Progenitor cell of endocrine pancreas (in vitro differentiated cells): ENCODE measurements at regions not wholly inside any gene's neighbourhood (a gene's known extent, or its start where the extent isn't known, plus 50 kb on each side); places are given as distances from the start of the nearest gene placed in this dataset.

Experiments
- DNase-seq: peaks from one replicate; pipeline ENCODE4 v3.0.0; 2021; ENCODE audit warnings: low spot score; ENCODE audit not compliant: unreplicated experiment
- H3K27ac Mint-ChIP-seq: 2 replicates; pipeline ENCODE4 v1.8.0; 2021; ENCODE audit warnings: mild to moderate bottlenecking, moderate library complexity, mixed read lengths
- H3K27me3 Mint-ChIP-seq: 2 replicates; pipeline ENCODE4 v1.8.0; 2021; ENCODE audit warnings: mixed read lengths
- H3K36me3 Mint-ChIP-seq: 2 replicates; pipeline ENCODE4 v1.8.0; 2022; ENCODE audit warnings: mixed read lengths; ENCODE audit not compliant: insufficient read depth
- H3K4me1 Mint-ChIP-seq: 2 replicates; pipeline ENCODE4 v1.8.0; 2021; ENCODE audit warnings: low read depth, mixed read lengths
- H3K4me3 Mint-ChIP-seq: 2 replicates; pipeline ENCODE4 v1.8.0; 2021; ENCODE audit warnings: low read depth, mild to moderate bottlenecking, moderate library complexity, mixed read lengths
- H3K9me3 Mint-ChIP-seq: 2 replicates; pipeline ENCODE4 v1.8.0; 2021; ENCODE audit warnings: low read depth, mixed read lengths
- TF ChIP-seq, protein P1 (sequence below): fragments of 200-600 bp; sonication (generic); IDR thresholded peaks from one replicate; pipeline ENCODE4 v1.5.0; 2021; ENCODE audit warnings: antibody characterized with exemption, mild to moderate bottlenecking; ENCODE audit not compliant: unreplicated experiment

DNA sequence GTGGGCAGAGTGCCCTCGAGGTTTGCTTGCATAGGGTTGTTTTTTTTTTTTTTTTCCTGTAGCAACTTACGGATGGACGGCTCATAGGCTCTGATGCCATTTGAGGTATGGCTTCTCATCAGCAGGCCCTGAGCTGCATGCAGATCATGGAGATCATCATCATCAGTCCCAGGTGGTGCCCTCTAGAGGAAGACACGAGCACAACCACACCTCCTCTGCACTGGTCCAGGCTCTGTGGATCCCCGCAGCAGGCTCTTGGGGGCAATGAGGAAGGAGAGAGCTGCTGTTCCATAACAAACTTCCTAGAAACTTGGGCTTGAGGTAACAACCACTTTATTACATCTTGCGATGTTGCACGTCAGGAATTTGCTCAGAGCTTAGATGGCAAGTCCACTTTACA is 132.7 kb upstream of the CXCL12 start:
- Mint-ChIP-seq H3K27me3 (peaks cover 2% of the 10 kb centered on the region), H3K36me3 (no peaks in the 10 kb centered on the region), H3K27ac (no peak overlapping the region), H3K4me1 (no peaks in the 10 kb centered on the region), H3K4me3 (no peak overlapping the region), H3K9me3 (no peaks in the 10 kb centered on the region)
- TF ChIP-seq, protein P1, sequence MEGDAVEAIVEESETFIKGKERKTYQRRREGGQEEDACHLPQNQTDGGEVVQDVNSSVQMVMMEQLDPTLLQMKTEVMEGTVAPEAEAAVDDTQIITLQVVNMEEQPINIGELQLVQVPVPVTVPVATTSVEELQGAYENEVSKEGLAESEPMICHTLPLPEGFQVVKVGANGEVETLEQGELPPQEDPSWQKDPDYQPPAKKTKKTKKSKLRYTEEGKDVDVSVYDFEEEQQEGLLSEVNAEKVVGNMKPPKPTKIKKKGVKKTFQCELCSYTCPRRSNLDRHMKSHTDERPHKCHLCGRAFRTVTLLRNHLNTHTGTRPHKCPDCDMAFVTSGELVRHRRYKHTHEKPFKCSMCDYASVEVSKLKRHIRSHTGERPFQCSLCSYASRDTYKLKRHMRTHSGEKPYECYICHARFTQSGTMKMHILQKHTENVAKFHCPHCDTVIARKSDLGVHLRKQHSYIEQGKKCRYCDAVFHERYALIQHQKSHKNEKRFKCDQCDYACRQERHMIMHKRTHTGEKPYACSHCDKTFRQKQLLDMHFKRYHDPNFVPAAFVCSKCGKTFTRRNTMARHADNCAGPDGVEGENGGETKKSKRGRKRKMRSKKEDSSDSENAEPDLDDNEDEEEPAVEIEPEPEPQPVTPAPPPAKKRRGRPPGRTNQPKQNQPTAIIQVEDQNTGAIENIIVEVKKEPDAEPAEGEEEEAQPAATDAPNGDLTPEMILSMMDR: no peak
- no peak for DNase-seq

DNA sequence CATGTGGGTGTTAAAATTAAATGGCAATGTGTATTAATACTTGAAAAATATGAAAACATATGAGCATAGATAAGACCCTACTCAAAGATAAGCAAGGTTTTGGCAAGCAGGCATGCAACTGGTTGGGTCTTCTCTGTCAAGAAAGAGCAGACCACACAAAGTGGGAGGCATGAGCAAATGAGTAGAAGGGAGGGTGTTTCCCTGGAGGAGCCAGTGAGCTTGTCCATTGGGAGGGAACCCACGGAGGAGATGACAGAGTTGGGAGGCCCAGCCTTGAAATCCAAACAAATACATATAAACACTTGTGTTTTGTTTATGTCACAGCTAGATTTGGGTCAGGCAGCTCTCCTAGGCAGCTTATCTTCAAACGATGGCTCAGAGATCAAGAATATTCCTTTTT is 134.5 kb upstream of the CXCL12 start:
- Mint-ChIP-seq H3K4me3 (no peak overlapping the region), H3K27me3 (peaks cover 2% of the 10 kb centered on the region), H3K9me3 (peaks cover 7% of the 10 kb centered on the region), H3K27ac (no peak overlapping the region), H3K36me3 (peaks cover 2% of the 10 kb centered on the region), H3K4me1 (no peaks in the 10 kb centered on the region)
- TF ChIP-seq, protein P1: no peak
- no peak for DNase-seq

DNA sequence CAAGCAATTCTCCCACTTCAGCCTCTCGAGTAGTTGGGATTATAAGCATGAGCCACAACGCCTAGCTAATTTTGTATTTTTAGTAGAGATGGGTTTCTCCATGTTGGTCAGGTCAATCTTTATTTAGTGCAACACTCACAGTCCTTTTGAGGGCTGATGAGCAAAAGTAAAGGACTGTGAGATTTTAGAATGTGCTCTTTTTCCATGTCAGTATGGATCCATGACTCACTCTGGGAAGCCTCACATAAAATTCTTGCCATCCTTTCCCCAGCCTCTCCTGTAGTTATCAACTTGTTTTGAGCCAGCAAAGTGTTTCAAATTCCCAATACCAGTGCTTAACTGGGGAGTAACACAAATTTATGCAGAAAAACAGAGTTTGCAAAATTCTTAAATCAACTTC is 135.8 kb upstream of the CXCL12 start:
- no peak for DNase-seq
- TF ChIP-seq, protein P1: no peak
- H3K36me3 Mint-ChIP-seq: peaks cover 2% of the 10 kb centered on the region
- H3K27ac Mint-ChIP-seq: no peak overlapping the region
- peaks cover 8% of the 10 kb centered on the region for H3K9me3 Mint-ChIP-seq
- no peak overlapping the region for H3K4me3 Mint-ChIP-seq
- peaks cover 2% of the 10 kb centered on the region for H3K27me3 Mint-ChIP-seq
- H3K4me1 Mint-ChIP-seq: no peaks in the 10 kb centered on the region

DNA sequence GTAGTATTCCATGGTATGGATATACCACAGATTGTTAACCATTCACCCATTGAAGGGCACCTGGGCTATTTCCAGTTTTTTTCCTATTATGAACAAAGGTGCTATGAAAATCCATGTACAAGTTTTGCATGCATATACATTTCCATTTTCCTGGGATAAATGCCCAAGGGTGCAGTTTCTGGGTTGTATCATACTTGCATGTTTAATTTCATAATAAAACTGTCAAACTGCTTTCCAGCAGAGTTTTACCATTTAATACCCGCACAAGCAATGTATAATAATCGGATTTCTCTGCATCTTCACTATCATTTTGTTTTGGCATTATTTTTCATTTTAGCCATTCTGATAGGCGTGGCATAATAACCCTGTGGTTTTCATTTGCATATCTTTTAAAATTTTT is 154.3 kb upstream of the CXCL12 start:
- Mint-ChIP-seq H3K4me3 (no peak overlapping the region), H3K27ac (no peak overlapping the region), H3K27me3 (peaks cover 3% of the 10 kb centered on the region), H3K4me1 (no peaks in the 10 kb centered on the region), H3K9me3 (peaks cover 13% of the 10 kb centered on the region), H3K36me3 (no peaks in the 10 kb centered on the region)
- TF ChIP-seq, protein P1: no peak
- no peak for DNase-seq

DNA sequence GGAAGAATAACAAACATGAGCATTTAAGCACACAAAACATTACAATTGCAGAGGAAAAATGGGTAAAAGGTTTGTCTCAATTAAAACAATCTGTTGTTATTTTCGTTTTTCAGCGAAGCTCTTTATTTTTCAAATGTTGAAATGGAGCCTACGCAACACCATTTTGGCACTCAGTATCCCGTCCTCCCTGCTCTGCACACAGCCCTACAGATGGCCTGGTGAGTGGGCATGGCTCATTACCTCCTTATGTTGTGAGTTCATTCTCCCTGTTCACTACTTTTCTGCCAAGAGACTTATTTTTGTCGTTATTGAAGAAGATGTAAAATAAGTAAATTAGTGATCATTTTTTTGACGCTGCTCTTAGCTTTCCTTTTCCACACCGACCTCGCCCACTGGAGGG is 167.8 kb upstream of the CXCL12 start:
- no peaks in the 10 kb centered on the region for H3K4me1 Mint-ChIP-seq
- peaks cover 14% of the 10 kb centered on the region for H3K9me3 Mint-ChIP-seq
- no peak overlapping the region for H3K4me3 Mint-ChIP-seq
- H3K27me3 Mint-ChIP-seq: peaks cover 4% of the 10 kb centered on the region
- TF ChIP-seq, protein P1: no peak
- H3K36me3 Mint-ChIP-seq: no peaks in the 10 kb centered on the region
- H3K27ac Mint-ChIP-seq: no peak overlapping the region
- no peak for DNase-seq
